ENCODE measurements at regions not wholly inside any gene's neighbourhood (a gene's known extent, or its start where the extent isn't known, plus 50 kb on each side); places are given as distances from the start of the nearest gene placed in this dataset.

DNA sequence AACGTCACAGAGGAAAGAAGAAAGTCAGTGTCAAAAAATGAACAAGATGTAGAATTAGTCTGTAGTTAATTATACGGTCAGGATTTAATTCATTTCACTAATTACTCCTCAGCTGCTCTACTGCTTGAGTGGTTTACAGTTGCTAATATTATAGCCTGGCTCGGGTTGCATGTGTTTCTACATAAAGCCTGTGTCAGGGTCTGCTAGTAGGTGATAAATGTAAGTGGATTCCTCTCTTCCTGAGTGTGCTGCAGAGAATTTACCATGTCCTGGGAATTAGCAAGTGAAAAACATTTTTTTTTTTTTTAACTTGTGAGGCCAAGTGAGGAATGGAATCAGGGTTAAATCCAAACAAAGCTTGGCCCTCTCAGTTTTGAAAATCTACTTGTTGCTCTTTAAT is 622.6 kb downstream of the EPHA4 start:
- H3K4me2 ChIP-seq = no peak overlapping the region
- no peak overlapping the region for H3K4me3 ChIP-seq
- no peaks in the 10 kb centered on the region for H4K20me1 ChIP-seq
- H3K27ac ChIP-seq = no peak overlapping the region
- H3K36me3 ChIP-seq = no peaks in the 10 kb centered on the region
- TF ChIP-seq Cebpa-rat (IDR thresholded peaks at IDR 0.05) = no peak
- H3K9me3 ChIP-seq (replicated peaks in 1 of 11) = peaks cover 0 to 10% (median 5%) of the 10 kb centered on the region in 11 experiments; a peak in 9 of 22 replicates
- H3K4me1 ChIP-seq = no peaks in the 10 kb centered on the region
- no peaks in the 10 kb centered on the region for H3K27me3 ChIP-seq
- no peak overlapping the region for H3K9ac ChIP-seq

DNA sequence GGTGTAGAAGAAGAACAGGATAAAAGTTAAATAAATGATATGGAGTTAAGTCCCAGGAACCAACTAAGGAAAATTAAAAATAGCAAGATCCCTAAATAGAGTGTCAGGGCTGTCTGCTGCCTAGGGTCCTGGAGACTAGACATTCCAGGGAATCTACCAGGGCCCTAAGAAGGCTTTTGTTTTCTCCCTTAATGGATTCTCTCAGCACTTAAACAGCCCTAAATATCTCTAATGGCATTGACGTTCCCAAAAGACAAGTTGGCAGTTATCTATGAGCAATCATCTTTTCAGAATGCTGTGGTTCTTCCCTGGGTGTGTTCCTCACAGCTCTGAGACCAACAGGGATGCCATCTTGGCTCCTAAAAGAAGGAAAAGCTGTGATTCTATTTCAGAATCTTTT is 616.3 kb downstream of the EPHA4 start:
- Histone ChIP-seq H3K9me3 (replicated peaks in 1 of 11) (peaks cover 0 to 10% (median 5%) of the 10 kb centered on the region in 11 experiments; a peak in 9 of 22 replicates), H3K4me3 (no peak overlapping the region), H3K9ac (no peak overlapping the region), H3K4me2 (no peak overlapping the region), H3K27ac (no peak overlapping the region), H3K4me1 (no peaks in the 10 kb centered on the region), H4K20me1 (no peaks in the 10 kb centered on the region), H3K36me3 (no peaks in the 10 kb centered on the region), H3K27me3 (no peaks in the 10 kb centered on the region)
- no peak for TF ChIP-seq Cebpa-rat (IDR thresholded peaks at IDR 0.05)

DNA sequence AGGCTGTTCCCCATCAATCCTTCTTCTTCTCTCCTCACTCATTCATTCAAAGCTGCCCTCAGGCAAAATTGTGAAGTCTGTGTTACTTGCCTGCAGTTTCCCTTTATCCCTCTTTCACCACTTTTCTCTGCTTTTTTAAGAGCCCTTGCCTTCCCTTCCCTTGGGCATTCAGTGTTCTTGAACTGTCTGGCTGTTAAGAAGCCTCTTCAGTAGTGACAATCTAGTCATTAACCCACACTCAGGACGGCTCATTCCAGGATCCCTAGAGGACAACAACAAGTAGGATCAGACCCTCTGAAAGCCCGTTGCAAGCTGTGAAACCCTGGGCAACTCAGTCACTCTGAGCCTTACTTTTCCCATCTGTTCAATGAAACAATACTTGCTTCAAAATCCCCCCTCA is 615.7 kb downstream of the EPHA4 start:
- no peaks in the 10 kb centered on the region for H4K20me1 ChIP-seq
- no peaks in the 10 kb centered on the region for H3K27me3 ChIP-seq
- H3K4me3 ChIP-seq = no peak overlapping the region
- no peak for TF ChIP-seq Cebpa-rat (IDR thresholded peaks at IDR 0.05)
- H3K4me1 ChIP-seq = no peaks in the 10 kb centered on the region
- peaks cover 0 to 10% (median 5%) of the 10 kb centered on the region in 11 experiments; a peak in 9 of 22 replicates for H3K9me3 ChIP-seq (replicated peaks in 1 of 11)
- no peaks in the 10 kb centered on the region for H3K36me3 ChIP-seq
- H3K9ac ChIP-seq = no peak overlapping the region
- no peak overlapping the region for H3K4me2 ChIP-seq
- no peak overlapping the region for H3K27ac ChIP-seq

DNA sequence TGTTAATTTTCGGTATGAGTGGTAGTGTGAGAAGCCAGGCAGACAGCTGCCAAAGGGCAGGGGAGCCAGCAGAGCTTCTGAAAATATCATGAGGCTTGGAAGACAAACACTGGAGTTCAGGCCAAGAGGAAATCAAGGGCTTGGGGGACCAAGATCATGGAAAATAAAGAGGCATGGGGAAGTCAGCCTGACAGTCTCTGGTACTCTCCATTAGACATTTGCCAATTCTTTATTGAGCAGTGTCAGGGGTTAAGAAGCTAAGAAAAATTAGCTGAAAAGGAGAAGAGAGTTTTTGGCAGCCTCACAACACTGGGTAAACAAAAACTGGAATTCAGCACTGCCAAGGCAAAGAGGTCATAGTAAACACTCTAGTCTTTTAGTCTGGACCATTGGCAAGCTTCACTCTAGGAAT is 612.7 kb downstream of the EPHA4 start:
- H3K4me3 ChIP-seq = no peak overlapping the region
- no peak for TF ChIP-seq Cebpa-rat (IDR thresholded peaks at IDR 0.05)
- no peaks in the 10 kb centered on the region for H3K36me3 ChIP-seq
- no peak overlapping the region for H3K4me2 ChIP-seq
- no peak overlapping the region for H3K9ac ChIP-seq
- no peaks in the 10 kb centered on the region for H3K9me3 ChIP-seq (replicated peaks in 1 of 11)
- no peak overlapping the region for H3K27ac ChIP-seq
- no peaks in the 10 kb centered on the region for H4K20me1 ChIP-seq
- no peaks in the 10 kb centered on the region for H3K27me3 ChIP-seq
- H3K4me1 ChIP-seq = no peaks in the 10 kb centered on the region

DNA sequence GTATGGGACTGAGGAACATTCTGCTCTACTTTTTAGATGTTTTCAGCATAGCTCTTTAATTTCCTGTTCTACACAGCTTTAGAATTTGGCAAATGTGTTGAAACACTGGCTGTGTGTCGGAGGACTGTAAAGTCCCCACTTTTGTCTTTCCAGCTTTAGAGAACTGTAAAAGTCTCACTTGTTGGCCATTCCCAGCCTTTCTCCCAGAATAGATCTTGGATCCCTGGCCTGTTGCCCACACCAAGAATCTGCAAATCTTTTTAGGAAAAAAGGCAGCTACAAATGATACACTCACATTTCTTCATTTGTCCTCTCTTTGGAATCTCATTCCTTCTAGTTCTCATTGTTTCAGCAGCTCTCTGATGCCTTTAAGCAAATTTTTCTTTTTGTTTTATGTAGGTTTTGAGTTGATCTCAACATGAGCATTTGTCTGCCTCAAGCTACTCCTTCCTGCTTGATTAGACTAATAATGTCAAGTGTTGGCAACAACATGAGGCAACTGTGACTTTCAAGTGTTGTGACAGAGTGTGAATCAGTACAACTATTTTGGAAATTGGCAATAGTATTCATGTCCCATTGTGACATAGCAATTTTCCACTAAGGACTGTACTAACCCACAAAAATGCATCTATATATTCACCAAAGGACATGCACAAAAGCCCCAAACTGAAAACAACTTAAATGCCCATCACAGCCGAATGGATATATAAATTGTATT is 610.8 kb downstream of the EPHA4 start:
- Histone ChIP-seq H3K36me3 (no peaks in the 10 kb centered on the region), H3K27me3 (no peaks in the 10 kb centered on the region), H3K4me2 (no peak overlapping the region), H4K20me1 (no peaks in the 10 kb centered on the region), H3K27ac (no peak overlapping the region), H3K4me1 (no peaks in the 10 kb centered on the region), H3K4me3 (no peak overlapping the region), H3K9ac (no peak overlapping the region), H3K9me3 (replicated peaks in 1 of 11) (no peaks in the 10 kb centered on the region)
- no peak for TF ChIP-seq Cebpa-rat (IDR thresholded peaks at IDR 0.05)

DNA sequence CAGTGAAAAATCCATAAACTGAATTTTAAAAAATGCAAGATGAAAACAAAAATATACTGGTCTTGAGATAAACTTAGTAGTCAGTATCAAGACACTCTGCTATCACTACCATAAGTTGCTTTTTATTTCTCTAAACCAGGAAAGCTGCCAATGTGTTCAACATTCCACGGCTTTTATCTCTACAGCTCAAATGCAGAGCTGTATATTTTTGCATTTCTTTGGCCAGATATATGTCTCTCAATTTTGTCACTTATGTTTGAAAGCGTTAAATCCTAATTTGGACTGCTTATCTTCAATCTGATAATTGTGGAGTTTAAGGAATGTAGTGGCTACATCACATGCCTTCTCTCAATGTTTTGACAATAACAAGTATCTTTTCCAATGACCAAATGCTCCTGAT is 609.5 kb downstream of the EPHA4 start:
- no peak overlapping the region for H3K4me3 ChIP-seq
- H3K4me2 ChIP-seq = no peak overlapping the region
- no peaks in the 10 kb centered on the region for H4K20me1 ChIP-seq
- H3K27ac ChIP-seq = no peak overlapping the region
- H3K9ac ChIP-seq = no peak overlapping the region
- no peaks in the 10 kb centered on the region for H3K36me3 ChIP-seq
- H3K4me1 ChIP-seq = no peaks in the 10 kb centered on the region
- H3K9me3 ChIP-seq (replicated peaks in 1 of 11) = no peaks in the 10 kb centered on the region
- TF ChIP-seq Cebpa-rat (IDR thresholded peaks at IDR 0.05) = no peak
- H3K27me3 ChIP-seq = no peaks in the 10 kb centered on the region

DNA sequence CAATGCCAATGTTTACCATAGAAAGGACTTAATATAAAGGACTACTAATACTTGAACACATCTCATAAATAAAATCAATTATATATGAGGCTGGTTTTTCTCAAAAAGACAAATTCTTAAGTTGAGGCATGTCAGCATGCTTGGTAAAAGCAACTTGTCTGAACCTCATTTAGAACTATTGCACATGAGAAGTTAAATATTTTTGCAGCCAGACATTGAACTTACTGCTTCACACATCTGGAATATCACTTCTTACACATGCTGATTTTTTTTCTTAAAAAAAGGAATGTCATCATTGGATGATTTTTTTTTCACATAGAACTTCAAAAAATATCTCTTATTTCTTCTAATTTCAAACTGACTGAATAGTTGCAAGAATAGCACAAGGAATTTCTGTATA is 609.0 kb downstream of the EPHA4 start:
- H3K4me1 ChIP-seq = no peaks in the 10 kb centered on the region
- H3K27me3 ChIP-seq = no peaks in the 10 kb centered on the region
- no peak overlapping the region for H3K9ac ChIP-seq
- no peak overlapping the region for H3K4me2 ChIP-seq
- no peaks in the 10 kb centered on the region for H4K20me1 ChIP-seq
- no peak overlapping the region for H3K27ac ChIP-seq
- no peaks in the 10 kb centered on the region for H3K9me3 ChIP-seq (replicated peaks in 1 of 11)
- H3K4me3 ChIP-seq = no peak overlapping the region
- no peak for TF ChIP-seq Cebpa-rat (IDR thresholded peaks at IDR 0.05)
- H3K36me3 ChIP-seq = no peaks in the 10 kb centered on the region

DNA sequence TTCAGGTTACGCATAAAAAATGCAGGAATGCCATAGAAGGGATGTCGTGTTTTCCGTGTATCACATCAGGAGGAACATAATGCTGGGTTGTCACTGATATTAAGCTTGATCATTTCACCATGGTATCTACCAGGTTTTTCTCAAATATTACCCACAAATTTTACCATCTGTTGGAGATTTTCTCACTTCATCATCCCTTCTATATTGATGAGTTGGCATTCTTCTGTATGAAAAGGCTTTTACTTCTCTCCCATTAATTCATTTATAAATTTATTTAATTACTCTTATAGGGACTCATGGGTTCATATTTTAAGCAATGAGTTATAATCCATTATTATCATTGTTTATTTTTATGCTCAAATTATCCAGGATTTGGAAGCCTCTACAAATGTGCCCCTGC is 608.2 kb downstream of the EPHA4 start:
- TF ChIP-seq Cebpa-rat (IDR thresholded peaks at IDR 0.05) = no peak

DNA sequence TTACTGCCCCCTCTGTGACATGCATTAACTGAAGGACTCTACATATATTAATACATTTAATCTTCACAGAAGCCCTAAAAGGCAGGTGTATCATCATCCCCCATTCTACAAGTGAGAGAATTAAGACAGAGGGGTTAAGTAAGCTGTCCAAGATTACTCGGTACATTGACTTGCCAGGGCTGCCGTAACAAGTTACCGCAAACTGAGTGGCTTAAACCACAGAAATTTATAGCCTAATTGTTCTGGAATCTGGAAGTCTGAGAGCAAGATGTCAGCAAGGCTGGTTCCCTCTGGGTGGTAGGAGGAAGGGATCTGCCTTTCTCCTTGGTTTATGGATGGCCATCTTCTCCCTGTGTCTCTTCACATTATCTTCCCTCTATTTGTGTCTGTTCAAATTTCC is 605.5 kb downstream of the EPHA4 start:
- Histone ChIP-seq H3K9me3 (replicated peaks in 1 of 11) (no peaks in the 10 kb centered on the region), H3K4me2 (no peak overlapping the region)

More for the DNA sequence above, 608.2 kb downstream of the EPHA4 start:
- H3K27ac ChIP-seq = no peak overlapping the region
- no peak overlapping the region for H3K4me3 ChIP-seq
- H3K9ac ChIP-seq = no peak overlapping the region
- H3K36me3 ChIP-seq = no peaks in the 10 kb centered on the region
- no peaks in the 10 kb centered on the region for H3K9me3 ChIP-seq (replicated peaks in 1 of 11)
- no peaks in the 10 kb centered on the region for H3K27me3 ChIP-seq
- H3K4me1 ChIP-seq = no peaks in the 10 kb centered on the region
- no peak overlapping the region for H3K4me2 ChIP-seq
- H4K20me1 ChIP-seq = no peaks in the 10 kb centered on the region

DNA sequence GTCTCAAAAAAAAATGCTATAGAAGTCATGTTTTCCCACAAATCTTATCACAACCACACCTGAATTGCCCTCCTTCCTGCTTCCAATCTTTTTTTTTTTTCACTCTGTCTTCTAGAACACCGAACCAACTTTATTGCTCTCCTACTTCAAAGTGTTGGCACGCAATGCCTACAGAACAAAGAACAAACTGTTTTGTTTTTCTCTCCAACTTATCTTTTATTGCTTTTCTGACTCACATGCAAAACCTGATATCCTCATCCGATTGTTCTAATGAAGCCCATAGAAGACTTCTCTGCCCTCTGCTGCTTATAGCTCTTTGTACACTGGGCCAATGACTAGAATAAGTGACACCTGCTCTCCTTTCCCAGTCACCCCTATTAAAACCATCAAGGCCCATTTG is 602.8 kb downstream of the EPHA4 start:
- Histone ChIP-seq H3K36me3 (no peaks in the 10 kb centered on the region), H3K4me1 (no peaks in the 10 kb centered on the region), H3K27ac (no peak overlapping the region), H4K20me1 (no peaks in the 10 kb centered on the region), H3K4me2 (no peak overlapping the region), H3K9me3 (replicated peaks in 1 of 11) (no peaks in the 10 kb centered on the region), H3K9ac (no peak overlapping the region), H3K27me3 (no peaks in the 10 kb centered on the region), H3K4me3 (no peak overlapping the region)
- TF ChIP-seq Cebpa-rat (IDR thresholded peaks at IDR 0.05) = no peak

More for the DNA sequence above, 605.5 kb downstream of the EPHA4 start:
- no peaks in the 10 kb centered on the region for H3K27me3 ChIP-seq
- no peaks in the 10 kb centered on the region for H3K4me1 ChIP-seq
- H3K4me3 ChIP-seq = no peak overlapping the region
- TF ChIP-seq Cebpa-rat (IDR thresholded peaks at IDR 0.05) = no peak
- H3K36me3 ChIP-seq = no peaks in the 10 kb centered on the region
- H4K20me1 ChIP-seq = no peaks in the 10 kb centered on the region
- no peak overlapping the region for H3K9ac ChIP-seq
- H3K27ac ChIP-seq = no peak overlapping the region
